Bronchial epithelial cell (primary cell): ENCODE measurements at regions not wholly inside any gene's neighbourhood (a gene's known extent, or its start where the extent isn't known, plus 50 kb on each side); places are given as distances from the start of the nearest gene placed in this dataset.

Experiments
- DNase-seq: peaks from one replicate; pipeline ENCODE4 v3.0.0-alpha.2; 2010; ENCODE audit warnings: low read depth
- FAIRE-seq: peaks from 2 replicates; lab custom pipeline; 2011; peaks lifted over from hg19 to GRCh38; lab: Jason Lieb, UNC
- H3K27me3 ChIP-seq: 2 replicates; pipeline ENCODE4 v1.5.1; 2011; ENCODE audit warnings: low read length; ENCODE audit not compliant: control insufficient read depth, insufficient read depth
- H3K36me3 ChIP-seq: 2 replicates; pipeline ENCODE4 v1.5.1; 2011; ENCODE audit warnings: low read length; ENCODE audit not compliant: control insufficient read depth, insufficient read depth
- H3K4me3 ChIP-seq: 2 replicates; pipeline ENCODE4 v1.5.1; 2011; ENCODE audit warnings: mild to moderate bottlenecking, low read depth, low read length, control low read depth
- CTCF ChIP-seq: IDR thresholded peaks from 2 replicates; pipeline ENCODE4 v1.5.1; 2011; ENCODE audit warnings: mild to moderate bottlenecking, moderate library complexity, low read length, control low read depth, inconsistent platforms; ENCODE audit not compliant: insufficient read depth, severe bottlenecking

- Histone ChIP-seq H3K4me3 (no peak overlapping the region), H3K36me3 (no peaks in the 10 kb centered on the region), H3K27me3 (no peaks in the 10 kb centered on the region)
- peak; percentile 91 for DNase-seq
- no peak for TF ChIP-seq CTCF
- no peak for FAIRE-seq
Measured at GRCh38 chr13:20351281-20352022, 119.3 kb upstream of the GJB6 start.

- no peak overlapping the region for H3K4me3 ChIP-seq
- no peak for TF ChIP-seq CTCF
- no peak for FAIRE-seq
Measured at GRCh38 chr13:20350819-20351218, 118.7 kb upstream of the GJB6 start.

GRCh38 chr13:20350382-20350763, 118.3 kb upstream of the GJB6 start:
- H3K36me3 ChIP-seq = no peaks in the 10 kb centered on the region
- H3K27me3 ChIP-seq = no peaks in the 10 kb centered on the region
- TF ChIP-seq CTCF = no peak
- DNase-seq (no peak), FAIRE-seq (no peak)
- H3K4me3 ChIP-seq = no peak overlapping the region

More at GRCh38 chr13:20350819-20351218, 118.7 kb upstream of the GJB6 start:
- H3K36me3 ChIP-seq = no peaks in the 10 kb centered on the region
- DNase-seq = peak; percentile 82
- H3K27me3 ChIP-seq = no peaks in the 10 kb centered on the region

- no peak overlapping the region for H3K4me3 ChIP-seq
- FAIRE-seq (no peak), DNase-seq (no peak)
- H3K27me3 ChIP-seq = no peaks in the 10 kb centered on the region
- no peak for TF ChIP-seq CTCF
- no peaks in the 10 kb centered on the region for H3K36me3 ChIP-seq
Measured at GRCh38 chr13:20349564-20350381, 117.7 kb upstream of the GJB6 start.

- no peak overlapping the region for H3K4me3 ChIP-seq
- TF ChIP-seq CTCF = no peak
- FAIRE-seq = peak; percentile 91
- DNase-seq = no peak
- no peaks in the 10 kb centered on the region for H3K27me3 ChIP-seq
- H3K36me3 ChIP-seq = no peaks in the 10 kb centered on the region
Measured at GRCh38 chr13:20348645-20349408, 116.7 kb upstream of the GJB6 start.
